Naive thymus-derived CD4-positive, alpha-beta T cell (primary cell): ENCODE measurements at regions not wholly inside any gene's neighbourhood (a gene's known extent, or its start where the extent isn't known, plus 50 kb on each side); places are given as distances from the start of the nearest gene placed in this dataset.

ENCODE experiments used
- ATAC-seq: fragments of 150-1000 bp; cut with Tn5 transposase; 2 replicates; pipeline ENCODE4 v1.10.0; 2021; ENCODE audit warnings: mild to moderate bottlenecking, moderate library complexity
- CTCF ChIA-PET: fragments of 350-600 bp; sonication (Branson Sonifier 250); formaldehyde crosslinking; loops from one replicate; lab custom pipeline; 2021; ENCODE audit warnings: antibody characterized with exemption; lab: Charles Lee
- POLR2A ChIA-PET: fragments of 350-600 bp; sonication (Branson Sonifier 250); formaldehyde crosslinking; loops from one replicate; lab custom pipeline; 2021; ENCODE audit warnings: antibody characterized with exemption, inconsistent platforms; lab: Charles Lee
- DNase-seq, 9 donors: peaks; one replicate each; pipeline versions ENCODE4 v3.0.0 to v3.0.0-alpha.2; 2020 to 2022; ENCODE audit warnings: mixed read lengths in 1 of 9
- H3K27ac ChIP-seq: one replicate; pipeline ENCODE4 v1.7.0; 2013; ENCODE audit warnings: mild to moderate bottlenecking, low read depth, low read length, moderate library complexity
- H3K27me3 ChIP-seq, 2 donors: one replicate each; pipeline ENCODE4 v1.7.0; 2013; ENCODE audit warnings: low read length in 2 of 2, mild to moderate bottlenecking in 2 of 2, moderate library complexity in 2 of 2; ENCODE audit not compliant: control insufficient read depth in 2 of 2, insufficient read depth in 2 of 2
- H3K36me3 ChIP-seq, 3 experiments: 1 replicate in 2 of 3; 2 replicates in 1 of 3; pipeline ENCODE4 v1.7.0; 2013; ENCODE audit warnings: low read length in 3 of 3, mild to moderate bottlenecking in 3 of 3, moderate library complexity in 1 of 3; ENCODE audit not compliant: insufficient read depth in 3 of 3, control insufficient read depth in 2 of 3
- H3K4me1 ChIP-seq, 2 donors: one replicate each; pipeline ENCODE4 v1.7.0; 2013; ENCODE audit warnings: low read length in 2 of 2, mild to moderate bottlenecking in 2 of 2, moderate library complexity in 1 of 2; ENCODE audit not compliant: control insufficient read depth in 2 of 2, insufficient read depth in 2 of 2
- H3K4me3 ChIP-seq: 2 replicates; pipeline ENCODE4 v1.7.0; 2013; ENCODE audit warnings: mild to moderate bottlenecking, low read length
- H3K9me3 ChIP-seq, 3 experiments: 1 replicate in 2 of 3; 2 replicates in 1 of 3; pipeline ENCODE4 v1.7.0; 2013; ENCODE audit warnings: low read length in 3 of 3; ENCODE audit not compliant: control insufficient read depth in 2 of 3
- H3K27ac Mint-ChIP-seq, 9 donors: one replicate each; pipeline ENCODE4 v1.8.0; 2020 to 2022; ENCODE audit warnings: mixed read lengths in 9 of 9, mild to moderate bottlenecking in 8 of 9, moderate library complexity in 5 of 9, inconsistent platforms in 2 of 9
- H3K27me3 Mint-ChIP-seq, 5 donors: one replicate each; pipeline ENCODE4 v1.8.0; 2021 to 2022; ENCODE audit warnings: mixed read lengths in 5 of 5, mild to moderate bottlenecking in 1 of 5
- H3K36me3 Mint-ChIP-seq, 5 donors: one replicate each; pipeline ENCODE4 v1.8.0; 2020 to 2022; ENCODE audit warnings: mixed read lengths in 5 of 5, mild to moderate bottlenecking in 3 of 5, inconsistent platforms in 1 of 5
- H3K4me1 Mint-ChIP-seq, 7 donors: one replicate each; pipeline ENCODE4 v1.8.0; 2020 to 2022; ENCODE audit warnings: mixed read lengths in 7 of 7, mild to moderate bottlenecking in 3 of 7, inconsistent platforms in 1 of 7
- H3K4me3 Mint-ChIP-seq, 10 donors: one replicate each; pipeline ENCODE4 v1.8.0; 2020 to 2022; ENCODE audit warnings: mild to moderate bottlenecking in 10 of 10, mixed read lengths in 10 of 10, moderate library complexity in 6 of 10, inconsistent platforms in 2 of 10
- H3K9me3 Mint-ChIP-seq, 11 donors: one replicate each; pipeline ENCODE4 v1.8.0; 2020 to 2022; ENCODE audit warnings: mixed read lengths in 11 of 11, mild to moderate bottlenecking in 4 of 11, inconsistent platforms in 1 of 11, moderate library complexity in 1 of 11
- intact Hi-C, 2 donors: fragments of 100-400 bp; cut with micrococcal nuclease; formaldehyde crosslinking; loops; one replicate each; pipeline ENCODE4 v1.15.1; 2023

- Mint-ChIP-seq H3K4me3 (no peak overlapping the region), H3K36me3 (no peaks in the 10 kb centered on the region), H3K27ac (no peak overlapping the region), H3K9me3 (peaks cover 0 to 1% (median 0%) of the 10 kb centered on the region in 11 donors), H3K27me3 (peaks cover 0 to 20% (median 9%) of the 10 kb centered on the region in 5 donors), H3K4me1 (no peaks in the 10 kb centered on the region)
- no peaks in the 10 kb centered on the region for H3K36me3 ChIP-seq
- H3K9me3 ChIP-seq, result no peaks in the 10 kb centered on the region
- ATAC-seq, result no peak
- H3K27ac ChIP-seq, result no peak overlapping the region
- H3K27me3 ChIP-seq, result no peaks in the 10 kb centered on the region
- H3K4me3 ChIP-seq, result no peak overlapping the region
- H3K4me1 ChIP-seq, result no peaks in the 10 kb centered on the region
- ChIA-PET CTCF (no interaction called here), POLR2A (no interaction called here)
- intact Hi-C loops, result no loop called here
- DNase-seq, result no peak
Measured at GRCh38 chr2:23029111-23029510, 355.9 kb upstream of the KLHL29 start.

GRCh38 chr2:23029951-23030350, 355.0 kb upstream of the KLHL29 start:
- DNase-seq (no peak), ATAC-seq (no peak)
- H3K4me3 Mint-ChIP-seq, result no peak overlapping the region
- H3K27me3 ChIP-seq, result no peaks in the 10 kb centered on the region
- H3K9me3 Mint-ChIP-seq, result peaks cover 0 to 1% (median 0%) of the 10 kb centered on the region in 11 donors
- H3K27ac Mint-ChIP-seq, result no peak overlapping the region
- no peaks in the 10 kb centered on the region for H3K36me3 ChIP-seq
- H3K4me1 Mint-ChIP-seq, result no peaks in the 10 kb centered on the region
- intact Hi-C loops, result no loop called here
- H3K27ac ChIP-seq, result no peak overlapping the region
- no peaks in the 10 kb centered on the region for H3K36me3 Mint-ChIP-seq
- no peak overlapping the region for H3K4me3 ChIP-seq
- no peaks in the 10 kb centered on the region for H3K4me1 ChIP-seq
- no peaks in the 10 kb centered on the region for H3K9me3 ChIP-seq
- peaks cover 0 to 13% (median 9%) of the 10 kb centered on the region in 5 donors for H3K27me3 Mint-ChIP-seq
- POLR2A ChIA-PET, result no interaction called here
- CTCF ChIA-PET, result no interaction called here

GRCh38 chr2:23034996-23035395, 350.0 kb upstream of the KLHL29 start:
- intact Hi-C loops, result no loop called here
- H3K4me3 Mint-ChIP-seq, result no peak overlapping the region
- ATAC-seq, result no peak

GRCh38 chr2:23036629-23037028, 348.4 kb upstream of the KLHL29 start:
- Histone ChIP-seq H3K27ac (no peak overlapping the region), H3K4me1 (no peaks in the 10 kb centered on the region), H3K36me3 (no peaks in the 10 kb centered on the region), H3K4me3 (no peak overlapping the region), H3K27me3 (no peaks in the 10 kb centered on the region), H3K9me3 (no peaks in the 10 kb centered on the region)
- Mint-ChIP-seq H3K27me3 (peaks cover 0 to 8% (median 3%) of the 10 kb centered on the region in 5 donors), H3K9me3 (peaks cover 0 to 2% (median 0%) of the 10 kb centered on the region in 11 donors), H3K36me3 (no peaks in the 10 kb centered on the region), H3K27ac (no peak overlapping the region), H3K4me3 (no peak overlapping the region), H3K4me1 (no peaks in the 10 kb centered on the region)
- intact Hi-C loops, result no loop called here
- ChIA-PET POLR2A (no interaction called here), CTCF (no interaction called here)
- ATAC-seq, result no peak
- no peak for DNase-seq

More at GRCh38 chr2:23034996-23035395, 350.0 kb upstream of the KLHL29 start:
- Mint-ChIP-seq H3K9me3 (peaks cover 0 to 2% (median 0%) of the 10 kb centered on the region in 11 donors), H3K4me1 (no peaks in the 10 kb centered on the region), H3K27me3 (peaks cover 0 to 4% (median 0%) of the 10 kb centered on the region in 5 donors), H3K27ac (no peak overlapping the region), H3K36me3 (no peaks in the 10 kb centered on the region)
- H3K4me3 ChIP-seq, result no peak overlapping the region
- no peaks in the 10 kb centered on the region for H3K9me3 ChIP-seq
- no peaks in the 10 kb centered on the region for H3K27me3 ChIP-seq
- CTCF ChIA-PET, result no interaction called here
- H3K4me1 ChIP-seq, result no peaks in the 10 kb centered on the region
- H3K36me3 ChIP-seq, result no peaks in the 10 kb centered on the region
- POLR2A ChIA-PET, result no interaction called here
- DNase-seq, result no peak
- H3K27ac ChIP-seq, result no peak overlapping the region

GRCh38 chr2:23037596-23037995, 347.4 kb upstream of the KLHL29 start:
- Histone ChIP-seq H3K4me3 (no peak overlapping the region), H3K27me3 (no peaks in the 10 kb centered on the region), H3K9me3 (no peaks in the 10 kb centered on the region), H3K36me3 (no peaks in the 10 kb centered on the region), H3K27ac (no peak overlapping the region), H3K4me1 (no peaks in the 10 kb centered on the region)
- intact Hi-C loops, result no loop called here
- Mint-ChIP-seq H3K9me3 (peaks cover 0 to 2% (median 0%) of the 10 kb centered on the region in 11 donors), H3K27me3 (peaks cover 0 to 11% (median 3%) of the 10 kb centered on the region in 5 donors), H3K4me1 (no peaks in the 10 kb centered on the region), H3K27ac (no peak overlapping the region), H3K4me3 (no peak overlapping the region), H3K36me3 (no peaks in the 10 kb centered on the region)
- ChIA-PET CTCF (no interaction called here), POLR2A (no interaction called here)
- DNase-seq, result no peak
- no peak for ATAC-seq

GRCh38 chr2:23041443-23041842, 343.5 kb upstream of the KLHL29 start:
- DNase-seq, result no peak
- H3K4me3 Mint-ChIP-seq, result no peak overlapping the region
- peaks cover 0 to 25% (median 0%) of the 10 kb centered on the region in 5 donors for H3K27me3 Mint-ChIP-seq
- H3K4me1 Mint-ChIP-seq, result no peaks in the 10 kb centered on the region
- no peaks in the 10 kb centered on the region for H3K27me3 ChIP-seq
- H3K9me3 Mint-ChIP-seq, result peaks cover 0 to 10% (median 1%) of the 10 kb centered on the region in 11 donors
- no peaks in the 10 kb centered on the region for H3K9me3 ChIP-seq
- no peak overlapping the region for H3K27ac ChIP-seq
- H3K4me1 ChIP-seq, result no peaks in the 10 kb centered on the region
- no peak for ATAC-seq
- H3K27ac Mint-ChIP-seq, result no peak overlapping the region
- POLR2A ChIA-PET, result no interaction called here
- intact Hi-C loops, result no loop called here
- CTCF ChIA-PET, result no interaction called here
- H3K4me3 ChIP-seq, result no peak overlapping the region
- no peaks in the 10 kb centered on the region for H3K36me3 ChIP-seq
- peaks cover 0 to 4% (median 0%) of the 10 kb centered on the region in 5 donors for H3K36me3 Mint-ChIP-seq

GRCh38 chr2:23042216-23042906, 342.6 kb upstream of the KLHL29 start:
- DNase-seq (no peak), ATAC-seq (no peak)
- no peaks in the 10 kb centered on the region for H3K27me3 ChIP-seq
- Mint-ChIP-seq H3K4me3 (no peak overlapping the region), H3K27me3 (peaks cover 0 to 28% (median 0%) of the 10 kb centered on the region in 5 donors), H3K9me3 (peaks cover 0 to 10% (median 1%) of the 10 kb centered on the region in 11 donors), H3K27ac (no peak overlapping the region), H3K36me3 (peaks cover 0 to 4% (median 0%) of the 10 kb centered on the region in 5 donors), H3K4me1 (no peaks in the 10 kb centered on the region)
- no peak overlapping the region for H3K27ac ChIP-seq
- no peak overlapping the region for H3K4me3 ChIP-seq
- ChIA-PET POLR2A (no interaction called here), CTCF (no interaction called here)
- intact Hi-C loops, result no loop called here
- H3K36me3 ChIP-seq, result no peaks in the 10 kb centered on the region
- no peaks in the 10 kb centered on the region for H3K4me1 ChIP-seq
- H3K9me3 ChIP-seq, result no peaks in the 10 kb centered on the region
